HL-60 (cell line): ENCODE measurements at regions not wholly inside any gene's neighbourhood (a gene's known extent, or its start where the extent isn't known, plus 50 kb on each side); places are given as distances from the start of the nearest gene placed in this dataset.

Experiments used
- POLR2AphosphoS5 ChIP-seq: IDR thresholded peaks from 2 replicates; pipeline ENCODE4 v1.6.1; 2012; ENCODE audit warnings: low read depth
- REST ChIP-seq: IDR thresholded peaks from 2 replicates; pipeline ENCODE4 v1.6.1; 2012; ENCODE audit warnings: low read depth; ENCODE audit not compliant: insufficient replicate concordance
- SPI1 ChIP-seq: IDR thresholded peaks from 2 replicates; pipeline ENCODE4 v1.6.1; 2012; ENCODE audit warnings: low read depth, mild to moderate bottlenecking, borderline replicate concordance
- TF ChIP-seq, protein P1 (sequence below): IDR thresholded peaks from one replicate; pipeline ENCODE4 v1.5.1; 2011; ENCODE audit warnings: low read length, control low read depth, inconsistent platforms; ENCODE audit not compliant: insufficient read depth

DNA sequence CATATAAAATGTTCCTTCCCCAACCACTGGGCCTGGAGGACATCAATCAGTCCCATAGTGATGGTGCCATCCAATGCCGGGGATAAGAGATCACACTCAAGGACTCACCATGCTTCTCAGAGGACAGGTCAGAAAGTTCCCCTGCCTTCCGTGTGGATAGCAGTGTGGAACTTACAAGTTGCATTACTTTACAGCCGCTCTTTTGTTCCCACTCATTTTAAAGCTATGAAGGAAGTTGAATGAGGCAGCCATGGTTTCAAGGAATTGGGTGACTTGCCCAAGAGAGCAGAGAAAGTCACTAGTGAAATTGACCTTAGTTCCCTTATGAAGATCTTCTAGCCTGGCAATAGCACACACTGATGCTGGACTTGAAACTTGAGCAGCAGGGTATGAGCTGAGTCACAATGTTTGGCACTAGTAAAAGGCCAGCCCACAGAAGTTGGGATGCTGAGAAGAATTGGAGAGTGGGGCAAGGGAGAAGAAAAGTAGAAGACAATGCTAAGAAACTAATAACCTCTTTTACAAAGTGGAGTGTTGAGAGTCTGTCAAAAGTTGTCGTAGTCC is 78.7 kb downstream of the CXCL12 start:
- TF ChIP-seq, protein P1, sequence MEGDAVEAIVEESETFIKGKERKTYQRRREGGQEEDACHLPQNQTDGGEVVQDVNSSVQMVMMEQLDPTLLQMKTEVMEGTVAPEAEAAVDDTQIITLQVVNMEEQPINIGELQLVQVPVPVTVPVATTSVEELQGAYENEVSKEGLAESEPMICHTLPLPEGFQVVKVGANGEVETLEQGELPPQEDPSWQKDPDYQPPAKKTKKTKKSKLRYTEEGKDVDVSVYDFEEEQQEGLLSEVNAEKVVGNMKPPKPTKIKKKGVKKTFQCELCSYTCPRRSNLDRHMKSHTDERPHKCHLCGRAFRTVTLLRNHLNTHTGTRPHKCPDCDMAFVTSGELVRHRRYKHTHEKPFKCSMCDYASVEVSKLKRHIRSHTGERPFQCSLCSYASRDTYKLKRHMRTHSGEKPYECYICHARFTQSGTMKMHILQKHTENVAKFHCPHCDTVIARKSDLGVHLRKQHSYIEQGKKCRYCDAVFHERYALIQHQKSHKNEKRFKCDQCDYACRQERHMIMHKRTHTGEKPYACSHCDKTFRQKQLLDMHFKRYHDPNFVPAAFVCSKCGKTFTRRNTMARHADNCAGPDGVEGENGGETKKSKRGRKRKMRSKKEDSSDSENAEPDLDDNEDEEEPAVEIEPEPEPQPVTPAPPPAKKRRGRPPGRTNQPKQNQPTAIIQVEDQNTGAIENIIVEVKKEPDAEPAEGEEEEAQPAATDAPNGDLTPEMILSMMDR = no peak
- TF ChIP-seq REST = no peak
- no peak for TF ChIP-seq POLR2AphosphoS5
- no peak for TF ChIP-seq SPI1
